GM12891 (cell line): ENCODE measurements at regions not wholly inside any gene's neighbourhood (a gene's known extent, or its start where the extent isn't known, plus 50 kb on each side); places are given as distances from the start of the nearest gene placed in this dataset.

Experiments
- DNase-seq: peaks from one replicate; pipeline ENCODE4 v3.0.0; 2011; ENCODE audit warnings: low spot score; ENCODE audit not compliant: insufficient read length
- FAIRE-seq: peaks from 2 replicates; lab custom pipeline; 2011; peaks lifted over from hg19 to GRCh38; lab: Jason Lieb, UNC
- PAX5 ChIP-seq: IDR thresholded peaks from 2 replicates; pipeline ENCODE4 v1.6.1; 2011; ENCODE audit warnings: low read length, moderate library complexity, mild to moderate bottlenecking; ENCODE audit not compliant: insufficient read depth, severe bottlenecking
- POLR2A ChIP-seq: IDR thresholded peaks from 2 replicates; pipeline ENCODE4 v1.6.1; 2011; ENCODE audit warnings: low read depth, low read length, control low read depth
- POLR2AphosphoS5 ChIP-seq: IDR thresholded peaks from 2 replicates; pipeline ENCODE4 v1.6.1; 2011; ENCODE audit warnings: low read depth, low read length, control low read depth
- POU2F2 ChIP-seq: IDR thresholded peaks from 2 replicates; pipeline ENCODE4 v1.6.1; 2011; ENCODE audit warnings: low read depth, mild to moderate bottlenecking, control low read depth, low read length, moderate library complexity
- SPI1 ChIP-seq: IDR thresholded peaks from 2 replicates; pipeline ENCODE4 v1.6.1; 2011; ENCODE audit warnings: low read depth, low read length, control low read depth
- TAF1 ChIP-seq: IDR thresholded peaks from 2 replicates; pipeline ENCODE4 v1.6.1; 2011; ENCODE audit warnings: low read depth, low read length, control low read depth

DNA sequence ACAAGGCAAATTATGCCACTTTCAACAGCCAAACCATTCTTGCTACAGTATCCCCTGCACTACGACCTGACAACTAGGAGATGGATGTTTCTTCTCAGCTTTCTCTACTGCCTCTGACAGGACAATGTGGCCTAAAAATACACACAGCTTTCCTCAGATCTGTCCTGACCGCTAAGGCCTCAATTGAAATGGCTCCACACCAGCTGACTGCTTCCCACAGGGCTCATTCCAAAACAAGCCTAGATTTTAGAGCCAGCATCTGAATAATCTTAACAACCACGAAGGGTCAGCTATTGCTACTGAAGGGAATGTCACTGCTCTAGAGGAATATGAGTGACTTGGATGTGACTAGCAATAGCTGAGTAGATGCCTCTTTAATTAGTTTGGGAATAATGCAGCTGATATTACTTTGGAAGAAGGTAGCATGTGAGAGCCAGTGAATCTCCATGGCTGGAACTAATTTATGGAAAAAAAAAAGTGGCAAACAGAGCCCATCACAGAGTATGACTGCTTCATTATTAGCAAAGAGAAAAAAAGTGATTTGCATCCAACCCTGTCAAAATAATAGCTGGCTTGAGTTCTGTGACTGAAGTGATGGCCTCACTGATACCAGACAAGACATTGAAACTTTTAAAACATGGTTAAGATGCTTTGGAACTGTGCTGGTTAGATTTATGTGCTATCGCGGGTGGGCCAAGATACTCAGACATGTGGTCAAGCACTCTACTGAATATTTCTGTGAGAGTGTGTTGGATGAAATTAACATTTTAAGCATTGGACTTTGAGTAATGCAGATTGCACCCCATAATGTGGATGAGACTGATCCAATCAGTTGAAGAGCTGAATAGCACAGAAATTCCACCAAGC lies 450.2 kb downstream of the NR2F1-AS1 start:
- TF ChIP-seq TAF1 (no peak), SPI1 (no peak), POLR2AphosphoS5 (no peak), PAX5 (no peak), POU2F2 (no peak), POLR2A (no peak)
- no peak for DNase-seq
- FAIRE-seq, result no peak

- TF ChIP-seq PAX5, result no peak
- no peak for TF ChIP-seq SPI1
- TF ChIP-seq POLR2A, result no peak
- TF ChIP-seq POU2F2, result no peak
- TF ChIP-seq POLR2AphosphoS5, result no peak
- no peak for TF ChIP-seq TAF1
- FAIRE-seq, result no peak
- no peak for DNase-seq
Observed at GRCh38 chr5:93126634-93127033, 454.4 kb downstream of the NR2F1-AS1 start.

- FAIRE-seq (no peak), DNase-seq (no peak)
- no peak for TF ChIP-seq SPI1
- no peak for TF ChIP-seq TAF1
- TF ChIP-seq PAX5, result no peak
- TF ChIP-seq POU2F2, result no peak
- no peak for TF ChIP-seq POLR2AphosphoS5
- no peak for TF ChIP-seq POLR2A
Observed at GRCh38 chr5:93123127-93123526, 457.9 kb downstream of the NR2F1-AS1 start.

DNA sequence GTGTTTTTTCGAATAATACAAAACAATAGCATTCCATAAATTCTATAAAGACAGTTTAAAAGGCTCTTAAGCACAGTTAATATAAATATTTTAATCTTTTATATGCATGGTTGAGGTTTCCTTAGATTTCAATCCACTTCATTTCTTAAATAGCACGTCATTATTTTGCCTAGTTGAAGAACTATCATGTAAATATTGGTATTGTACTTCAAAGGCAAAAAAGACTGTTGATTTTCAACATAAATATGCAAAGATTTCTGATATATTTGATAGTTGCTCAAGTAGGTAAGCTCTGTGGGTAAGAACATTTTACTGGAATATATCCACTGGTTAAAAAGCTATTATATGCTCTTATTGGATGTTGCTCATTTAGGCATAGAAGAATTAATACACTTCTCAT lies 458.6 kb downstream of the NR2F1-AS1 start:
- TF ChIP-seq POLR2AphosphoS5 (no peak), SPI1 (no peak), POLR2A (no peak), TAF1 (no peak), PAX5 (no peak), POU2F2 (no peak)
- FAIRE-seq (no peak), DNase-seq (no peak)

DNA sequence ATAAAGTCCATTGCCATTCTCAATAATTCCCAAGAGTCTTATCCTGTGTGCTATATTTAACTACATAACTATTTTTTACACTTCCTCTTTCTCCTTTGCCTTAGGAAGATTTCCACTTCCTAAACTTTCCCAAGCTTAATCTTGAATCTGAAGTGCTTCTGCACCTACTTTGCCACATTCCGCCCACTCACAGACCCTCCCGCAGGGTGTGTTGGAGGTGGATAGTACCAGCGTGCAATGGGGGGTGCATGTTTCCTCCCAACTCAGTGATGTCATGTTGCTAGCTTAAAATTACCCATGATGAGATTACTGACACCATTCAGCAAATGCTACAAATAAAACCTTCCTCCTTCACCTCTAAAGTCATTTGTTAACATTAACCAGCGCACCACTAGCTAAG lies 460.2 kb downstream of the NR2F1-AS1 start:
- TF ChIP-seq POLR2AphosphoS5, result no peak
- 0 out of 2 replicates have a peak, but pooled peaks have one; percentile 3 for TF ChIP-seq SPI1
- no peak for TF ChIP-seq TAF1
- no peak for TF ChIP-seq PAX5
- DNase-seq (no peak), FAIRE-seq (no peak)

GRCh38 chr5:93120051-93120450 lies 461.0 kb downstream of the NR2F1-AS1 start:
- TF ChIP-seq POLR2AphosphoS5 (no peak), SPI1 (no peak), POLR2A (no peak), TAF1 (no peak), PAX5 (no peak), POU2F2 (no peak)
- FAIRE-seq, result no peak

GRCh38 chr5:93117751-93118531 lies 463.1 kb downstream of the NR2F1-AS1 start:
- no peak for FAIRE-seq
- no peak for DNase-seq

More at GRCh38 chr5:93120051-93120450, 461.0 kb downstream of the NR2F1-AS1 start:
- no peak for DNase-seq

DNA sequence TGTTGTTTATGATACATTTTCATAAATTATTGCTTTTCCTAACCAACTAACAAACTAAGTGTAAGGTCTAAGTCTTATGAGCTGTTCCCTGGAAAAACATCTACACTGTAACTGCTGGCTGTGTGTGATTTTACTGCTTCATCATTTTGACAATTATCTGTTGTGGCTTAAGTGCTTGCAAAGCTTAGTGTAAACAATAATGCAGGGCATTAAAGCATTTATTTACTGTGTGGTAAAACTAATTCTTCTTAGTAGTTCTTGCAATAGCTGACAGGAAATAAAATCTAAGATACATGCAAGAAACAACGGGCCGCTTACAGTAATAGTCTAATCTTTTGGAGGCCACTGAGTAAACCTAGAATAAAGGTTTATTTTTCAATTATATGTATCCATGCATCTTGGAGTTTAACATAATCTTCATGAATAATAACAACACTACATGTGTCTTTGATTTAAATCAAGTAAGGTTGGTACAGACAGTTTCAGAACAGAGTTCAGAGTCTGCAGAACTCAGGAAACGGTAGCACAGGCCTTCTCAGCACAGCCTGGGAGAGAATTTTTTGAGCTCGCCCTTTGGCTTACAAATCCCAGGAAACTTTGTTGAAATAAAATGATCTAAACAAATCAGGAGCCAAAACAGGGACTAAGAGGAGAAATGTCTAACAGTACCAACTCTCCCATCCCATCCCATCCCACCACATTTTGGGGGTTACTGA lies 473.1 kb downstream of the NR2F1-AS1 start:
- FAIRE-seq, result no peak
- TF ChIP-seq PAX5, result no peak
- TF ChIP-seq SPI1, result no peak
- TF ChIP-seq TAF1, result no peak
- TF ChIP-seq POLR2AphosphoS5, result no peak
- no peak for TF ChIP-seq POU2F2
- no peak for TF ChIP-seq POLR2A
- DNase-seq, result no peak

More at GRCh38 chr5:93117751-93118531, 463.1 kb downstream of the NR2F1-AS1 start:
- TF ChIP-seq POLR2A, result no peak
- TF ChIP-seq SPI1, result no peak
- TF ChIP-seq PAX5, result no peak
- no peak for TF ChIP-seq TAF1
- TF ChIP-seq POLR2AphosphoS5, result no peak
- no peak for TF ChIP-seq POU2F2

GRCh38 chr5:93107141-93107540 lies 473.9 kb downstream of the NR2F1-AS1 start:
- TF ChIP-seq TAF1, result no peak
- no peak for TF ChIP-seq PAX5
- no peak for TF ChIP-seq SPI1
- TF ChIP-seq POLR2A, result no peak
- no peak for TF ChIP-seq POU2F2
- no peak for TF ChIP-seq POLR2AphosphoS5
- no peak for DNase-seq
- FAIRE-seq, result no peak
